GM12878 (cell line): ENCODE measurements at regions not wholly inside any gene's neighbourhood (a gene's known extent, or its start where the extent isn't known, plus 50 kb on each side); places are given as distances from the start of the nearest gene placed in this dataset.

Experiments
- ATAC-seq: fragments of 200-7000 bp; cut with Tn5 transposase; 3 replicates; pipeline ENCODE4 v1.9.1; 2020; ENCODE audit warnings: mild to moderate bottlenecking, moderate library complexity
- BruUV-seq: library from RNA; stranded (reverse); fragments of 400-500 nt; replicated peaks from 2 replicates; lab custom pipeline; 2021; lab: Mats Ljungman, UMichigan
- CTCF ChIA-PET: fragments of 300-600 bp; sonication (Branson Sonifier 250); formaldehyde crosslinking; extraction: SDS; loops from one replicate; lab custom pipeline; 2021; ENCODE audit warnings: inconsistent platforms; lab: Yijun Ruan, JAX
- POLR2A ChIA-PET: fragments of 350-600 bp; formaldehyde crosslinking; extraction: SDS; loops from one replicate; lab custom pipeline; 2021; ENCODE audit warnings: inconsistent platforms; lab: Charles Lee
- RAD21 ChIA-PET: fragments of 300-600 bp; sonication (Branson Sonifier 250); formaldehyde crosslinking; loops from one replicate; lab custom pipeline; 2023; ENCODE audit warnings: antibody characterized with exemption; ENCODE audit not compliant: unreplicated experiment; lab: Charles Lee
- SMC1A ChIA-PET: fragments of 300-600 bp; sonication (Branson Sonifier 250); formaldehyde crosslinking; loops from one replicate; lab custom pipeline; 2023; ENCODE audit not compliant: unreplicated experiment, uncharacterized antibody; lab: Charles Lee
- DNase-seq: peaks from one replicate; pipeline ENCODE4 v3.0.0-alpha.2; 2011; ENCODE audit warnings: low read depth, low spot score
- FAIRE-seq: peaks from 3 replicates; lab custom pipeline; 2011; peaks lifted over from hg19 to GRCh38; lab: Jason Lieb, UNC
- H2AFZ ChIP-seq: 2 replicates; pipeline ENCODE4 v1.6.0; 2011; ENCODE audit warnings: low read depth, low read length, control low read depth; ENCODE audit not compliant: control insufficient read depth
- H3K27ac ChIP-seq: 2 replicates; pipeline ENCODE4 v1.5.1; 2011; ENCODE audit warnings: control low read depth; ENCODE audit not compliant: control insufficient read depth, insufficient read depth
- H3K27me3 ChIP-seq, 2 experiments: replicated peaks in 1 of 2; 2 replicates each; pipeline versions ENCODE4 v1.6.0 to v1.6.1; 2011; ENCODE audit warnings: low read length in 1 of 2; ENCODE audit not compliant: control insufficient read depth in 2 of 2, insufficient read depth in 2 of 2
- H3K36me3 ChIP-seq, 2 experiments: 2 replicates each; pipeline ENCODE4 v1.5.1; 2011; ENCODE audit warnings: low read length in 1 of 2; ENCODE audit not compliant: control insufficient read depth in 2 of 2, insufficient read depth in 2 of 2
- H3K4me1 ChIP-seq: 2 replicates; pipeline ENCODE4 v1.6.1; 2011; ENCODE audit warnings: mild to moderate bottlenecking, low read length, moderate library complexity, mixed read lengths; ENCODE audit not compliant: control insufficient read depth, insufficient read depth
- H3K4me2 ChIP-seq: 2 replicates; pipeline ENCODE4 v1.6.0; 2011; ENCODE audit warnings: control low read depth; ENCODE audit not compliant: control insufficient read depth, insufficient read depth
- H3K4me3 ChIP-seq: fragments of 200-600 bp; sonication (generic); 2 replicates; pipeline ENCODE4 v1.5.1; 2016
- H3K79me2 ChIP-seq: 2 replicates; pipeline ENCODE4 v1.6.0; 2011; ENCODE audit warnings: low read length; ENCODE audit not compliant: control insufficient read depth, insufficient read depth
- H3K9ac ChIP-seq: 2 replicates; pipeline ENCODE4 v1.8.0; 2011; ENCODE audit warnings: low read length, control low read depth, mixed read lengths; ENCODE audit not compliant: control insufficient read depth, insufficient read depth
- H3K9me3 ChIP-seq: replicated peaks from 3 replicates; pipeline ENCODE4 v1.5.1; 2011; ENCODE audit warnings: mild to moderate bottlenecking, low read length; ENCODE audit not compliant: control insufficient read depth, insufficient read depth
- H4K20me1 ChIP-seq: 2 replicates; pipeline ENCODE4 v1.6.0; 2011; ENCODE audit not compliant: control insufficient read depth, insufficient read depth
- BACH1 ChIP-seq: fragments of 450-650 bp; IDR thresholded peaks from 2 replicates; pipeline ENCODE4 v1.6.1; 2017; ENCODE audit warnings: mild to moderate bottlenecking, borderline replicate concordance
- BCL11A ChIP-seq: IDR thresholded peaks from 2 replicates; pipeline ENCODE4 v1.6.1; 2011; ENCODE audit warnings: low read depth, low read length
- BCLAF1 ChIP-seq: fragments of 450-650 bp; IDR thresholded peaks from 2 replicates; pipeline ENCODE4 v1.6.1; 2017; ENCODE audit warnings: antibody characterized with exemption, mild to moderate bottlenecking, moderate library complexity
- CEBPB ChIP-seq, 2 experiments: fragments of 150-350 bp in 1 of 2; IDR thresholded peaks; 2 replicates each; pipeline ENCODE4 v1.6.1; 2012 to 2014; ENCODE audit warnings: low read depth in 2 of 2, low read length in 2 of 2, borderline replicate concordance in 1 of 2, inconsistent platforms in 1 of 2
- EED ChIP-seq: sonication (generic); IDR thresholded peaks from 2 replicates; pipeline ENCODE4 v1.6.1; 2016; ENCODE audit warnings: antibody characterized with exemption, low read depth
- ETV6 ChIP-seq, 2 experiments: fragments of 450-650 bp in 1 of 2; IDR thresholded peaks in 1 of 2; conservative IDR thresholded peaks in 1 of 2; 2 replicates each; pipeline ENCODE4 v1.6.1; 2014; ENCODE audit warnings: antibody characterized with exemption in 1 of 2, borderline replicate concordance in 1 of 2, low read depth in 1 of 2, mild to moderate bottlenecking in 1 of 2, moderate library complexity in 1 of 2
- FOXK2 ChIP-seq: fragments of 450-650 bp; IDR thresholded peaks from 2 replicates; pipeline ENCODE4 v1.6.1; 2017; ENCODE audit warnings: mild to moderate bottlenecking, moderate library complexity
- GATAD2B ChIP-seq: fragments of 450-650 bp; conservative IDR thresholded peaks from 2 replicates; pipeline ENCODE4 v1.6.1; 2017; ENCODE audit warnings: low read depth, mild to moderate bottlenecking, moderate library complexity
- IRF4 ChIP-seq: IDR thresholded peaks from 2 replicates; pipeline ENCODE4 v1.6.1; 2011; ENCODE audit warnings: low read depth, low read length
- KDM1A ChIP-seq: fragments of 200-600 bp; sonication (generic); IDR thresholded peaks from 2 replicates; pipeline ENCODE4 v1.6.1; 2016; ENCODE audit warnings: borderline replicate concordance
- STAT3 ChIP-seq: IDR thresholded peaks from 2 replicates; pipeline ENCODE4 v1.6.1; 2011; ENCODE audit warnings: low read depth, low read length, improper control_type of control experiment
- SUZ12 ChIP-seq: fragments of 200-600 bp; sonication (generic); IDR thresholded peaks from one replicate; pipeline ENCODE4 v1.6.1; 2018; ENCODE audit warnings: antibody characterized with exemption, mild to moderate bottlenecking; ENCODE audit not compliant: unreplicated experiment
- ZNF217 ChIP-seq: fragments of 450-650 bp; IDR thresholded peaks from 2 replicates; pipeline ENCODE4 v1.6.1; 2017; ENCODE audit warnings: antibody characterized with exemption, mild to moderate bottlenecking
- in situ Hi-C: fragments of 300-500 bp; cut with MboI; formaldehyde crosslinking; loops from 9 replicates; pipeline ENCODE4 v1.14.3; 2018; ENCODE audit warnings: mixed read lengths
- intact Hi-C: fragments of 100-400 bp; cut with micrococcal nuclease; formaldehyde crosslinking; loops from one replicate; pipeline ENCODE4 v1.14.2; 2022; ENCODE audit not compliant: unreplicated experiment
- TF ChIP-seq, protein P1 (sequence below): fragments of 450-650 bp; IDR thresholded peaks from 2 replicates; pipeline ENCODE4 v1.6.1; 2018; ENCODE audit warnings: mild to moderate bottlenecking, low read depth, moderate library complexity; ENCODE audit not compliant: partially characterized antibody
- TF ChIP-seq, protein P2 (sequence below): IDR thresholded peaks from 2 replicates; pipeline ENCODE4 v1.6.1; 2012; ENCODE audit warnings: low read depth, low read length, improper control_type of control experiment

DNA sequence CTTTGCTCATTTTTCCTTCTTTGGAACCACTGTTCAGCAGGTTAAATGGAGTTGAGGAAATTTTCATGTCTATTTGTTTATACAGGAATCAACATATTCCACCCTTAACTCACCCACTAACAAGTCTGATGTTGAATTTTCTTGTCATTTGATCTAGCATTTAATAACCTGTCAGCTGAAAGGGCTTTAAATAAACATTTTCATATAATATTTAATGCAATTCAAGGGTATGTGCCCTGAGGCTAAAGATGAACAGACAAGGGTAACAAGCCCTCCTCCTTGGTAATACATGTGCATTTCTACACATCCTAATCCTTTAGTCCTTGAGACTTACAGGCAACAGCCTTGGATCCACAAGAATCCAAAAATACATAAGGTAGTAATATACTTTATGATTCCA lies 435.0 kb upstream of the NR2F2 start:
- ChIA-PET CTCF (no interaction called here), RAD21 (interaction anchor here (1.3 kb wide), 1 partner anchor 34 kb away, joined by 3 read pairs; no protein-coding TSS in a partner anchor), POLR2A (no interaction called here), SMC1A (interaction anchor here (1.6 kb wide), 2 partner anchors 34 to 38 kb away, joined by 3 to 4 read pairs; no protein-coding TSS in a partner anchor)
- Histone ChIP-seq H3K27ac (no peak overlapping the region), H2AFZ (no peak overlapping the region), H3K9ac (no peak overlapping the region), H3K36me3 (no peaks in the 10 kb centered on the region), H3K4me1 (no peaks in the 10 kb centered on the region), H4K20me1 (no peaks in the 10 kb centered on the region), H3K4me3 (no peak overlapping the region), H3K79me2 (no peaks in the 10 kb centered on the region), H3K9me3 (no peaks in the 10 kb centered on the region; the same call in 2 of the 3 replicates), H3K4me2 (no peak overlapping the region), H3K27me3 (no peaks in the 10 kb centered on the region)
- BruUV-seq = no TSS peak
- no peak for ATAC-seq
- in situ Hi-C loops (no loop called here), intact Hi-C loops (no loop called here)
- FAIRE-seq = no peak
- DNase-seq = no peak
- TF ChIP-seq CEBPB (IDR thresholded peaks at IDR 0.05; ENCODE audit: borderline replicate concordance in 1 of 2, low read depth in 2 of 2, low read length in 2 of 2) = no peak
- TF ChIP-seq BCL11A = no peak
- TF ChIP-seq BCLAF1 = no peak
- no peak for TF ChIP-seq SUZ12
- TF ChIP-seq BACH1 = no peak
- no peak for TF ChIP-seq ZNF217
- no peak for TF ChIP-seq IRF4
- no peak for TF ChIP-seq STAT3
- TF ChIP-seq, protein P1, sequence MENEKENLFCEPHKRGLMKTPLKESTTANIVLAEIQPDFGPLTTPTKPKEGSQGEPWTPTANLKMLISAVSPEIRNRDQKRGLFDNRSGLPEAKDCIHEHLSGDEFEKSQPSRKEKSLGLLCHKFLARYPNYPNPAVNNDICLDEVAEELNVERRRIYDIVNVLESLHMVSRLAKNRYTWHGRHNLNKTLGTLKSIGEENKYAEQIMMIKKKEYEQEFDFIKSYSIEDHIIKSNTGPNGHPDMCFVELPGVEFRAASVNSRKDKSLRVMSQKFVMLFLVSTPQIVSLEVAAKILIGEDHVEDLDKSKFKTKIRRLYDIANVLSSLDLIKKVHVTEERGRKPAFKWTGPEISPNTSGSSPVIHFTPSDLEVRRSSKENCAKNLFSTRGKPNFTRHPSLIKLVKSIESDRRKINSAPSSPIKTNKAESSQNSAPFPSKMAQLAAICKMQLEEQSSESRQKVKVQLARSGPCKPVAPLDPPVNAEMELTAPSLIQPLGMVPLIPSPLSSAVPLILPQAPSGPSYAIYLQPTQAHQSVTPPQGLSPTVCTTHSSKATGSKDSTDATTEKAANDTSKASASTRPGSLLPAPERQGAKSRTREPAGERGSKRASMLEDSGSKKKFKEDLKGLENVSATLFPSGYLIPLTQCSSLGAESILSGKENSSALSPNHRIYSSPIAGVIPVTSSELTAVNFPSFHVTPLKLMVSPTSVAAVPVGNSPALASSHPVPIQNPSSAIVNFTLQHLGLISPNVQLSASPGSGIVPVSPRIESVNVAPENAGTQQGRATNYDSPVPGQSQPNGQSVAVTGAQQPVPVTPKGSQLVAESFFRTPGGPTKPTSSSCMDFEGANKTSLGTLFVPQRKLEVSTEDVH = no peak
- TF ChIP-seq ETV6 (conservative IDR thresholded peaks at IDR 0.05 in 1 of 2, IDR thresholded peaks at IDR 0.05 in 1 of 2; ENCODE audit: borderline replicate concordance in 1 of 2, low read depth in 1 of 2) = no peak
- no peak for TF ChIP-seq GATAD2B
- TF ChIP-seq FOXK2 = no peak
- no peak for TF ChIP-seq EED
- no peak for TF ChIP-seq KDM1A
- TF ChIP-seq, protein P2, sequence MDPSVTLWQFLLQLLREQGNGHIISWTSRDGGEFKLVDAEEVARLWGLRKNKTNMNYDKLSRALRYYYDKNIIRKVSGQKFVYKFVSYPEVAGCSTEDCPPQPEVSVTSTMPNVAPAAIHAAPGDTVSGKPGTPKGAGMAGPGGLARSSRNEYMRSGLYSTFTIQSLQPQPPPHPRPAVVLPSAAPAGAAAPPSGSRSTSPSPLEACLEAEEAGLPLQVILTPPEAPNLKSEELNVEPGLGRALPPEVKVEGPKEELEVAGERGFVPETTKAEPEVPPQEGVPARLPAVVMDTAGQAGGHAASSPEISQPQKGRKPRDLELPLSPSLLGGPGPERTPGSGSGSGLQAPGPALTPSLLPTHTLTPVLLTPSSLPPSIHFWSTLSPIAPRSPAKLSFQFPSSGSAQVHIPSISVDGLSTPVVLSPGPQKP = no peak
